WTC11 (cell line): ENCODE measurements at regions not wholly inside any gene's neighbourhood (a gene's known extent, or its start where the extent isn't known, plus 50 kb on each side); places are given as distances from the start of the nearest gene placed in this dataset.

ENCODE experiments used
- ATAC-seq: fragments of 200-7000 bp; cut with Tn5 transposase; 2 replicates; pipeline ENCODE4 v1.10.0; 2021; ENCODE audit warnings: mild to moderate bottlenecking, moderate library complexity
- CTCF ChIA-PET: fragments of 300-600 bp; sonication (Branson Sonifier 250); formaldehyde crosslinking; loops from one replicate; lab custom pipeline; 2021; ENCODE audit warnings: antibody characterized with exemption; lab: Charles Lee
- POLR2A ChIA-PET: fragments of 350-600 bp; sonication (Branson Sonifier 250); formaldehyde crosslinking; loops from one replicate; lab custom pipeline; 2021; ENCODE audit warnings: antibody characterized with exemption; lab: Charles Lee
- DNase-seq: peaks from one replicate; pipeline ENCODE4 v3.0.0; 2021; ENCODE audit warnings: low spot score
- H3K27ac Mint-ChIP-seq: 2 replicates; pipeline ENCODE4 v1.8.0; 2021; ENCODE audit warnings: mixed read lengths
- H3K27me3 Mint-ChIP-seq: 2 replicates; pipeline ENCODE4 v1.8.0; 2021; ENCODE audit warnings: low read depth, mild to moderate bottlenecking, moderate library complexity, mixed read lengths
- H3K36me3 Mint-ChIP-seq: 2 replicates; pipeline ENCODE4 v1.8.0; 2021; ENCODE audit warnings: mixed read lengths
- H3K4me1 Mint-ChIP-seq: 2 replicates; pipeline ENCODE4 v1.8.0; 2022; ENCODE audit warnings: mixed read lengths
- H3K4me3 Mint-ChIP-seq: 2 replicates; pipeline ENCODE4 v1.8.0; 2021; ENCODE audit warnings: mild to moderate bottlenecking, moderate library complexity, mixed read lengths
- H3K9me3 Mint-ChIP-seq: 2 replicates; pipeline ENCODE4 v1.8.0; 2021; ENCODE audit warnings: mixed read lengths
- ELF4 ChIP-seq: sonication (generic); formaldehyde crosslinking; IDR thresholded peaks from 2 replicates; pipeline ENCODE4 v1.8.1; 2022; ENCODE audit warnings: low read depth, mild to moderate bottlenecking, moderate library complexity, missing genetic modification reagents
- FOXJ3 ChIP-seq: sonication (generic); formaldehyde crosslinking; IDR thresholded peaks from 2 replicates; pipeline ENCODE4 v1.9.0; 2021; ENCODE audit warnings: missing genetic modification reagents, mild to moderate bottlenecking, borderline replicate concordance
- GTF2I ChIP-seq: fragments of 250-450 bp; sonication (Bioruptor Pico); conservative IDR thresholded peaks from 2 replicates; pipeline ENCODE4 v1.4.0; 2021; ENCODE audit warnings: mild to moderate bottlenecking
- IRF2 ChIP-seq: sonication (generic); formaldehyde crosslinking; IDR thresholded peaks from 2 replicates; pipeline ENCODE4 v1.8.0; 2022; ENCODE audit warnings: low read depth, missing genetic modification reagents, borderline replicate concordance
- NFE2L1 ChIP-seq: sonication (generic); formaldehyde crosslinking; IDR thresholded peaks from 2 replicates; pipeline ENCODE4 v1.8.1; 2023; ENCODE audit warnings: missing genetic modification reagents
- PRRX2 ChIP-seq: fragments of 250-450 bp; sonication (Bioruptor Pico); IDR thresholded peaks from 2 replicates; pipeline ENCODE4 v1.8.0; 2021; ENCODE audit warnings: mild to moderate bottlenecking
- RELA ChIP-seq: sonication (generic); formaldehyde crosslinking; IDR thresholded peaks from 2 replicates; pipeline ENCODE4 v1.8.1; 2022; ENCODE audit warnings: missing genetic modification reagents, mild to moderate bottlenecking, borderline replicate concordance
- SMAD4 ChIP-seq: sonication (generic); formaldehyde crosslinking; IDR thresholded peaks from 2 replicates; pipeline ENCODE4 v1.8.0; 2022; ENCODE audit warnings: mild to moderate bottlenecking, missing genetic modification reagents
- TCF7 ChIP-seq: sonication (generic); formaldehyde crosslinking; IDR thresholded peaks from 2 replicates; pipeline ENCODE4 v1.8.0; 2022; ENCODE audit warnings: mild to moderate bottlenecking, low read depth, missing genetic modification reagents, moderate library complexity
- ZNF219 ChIP-seq: sonication (generic); formaldehyde crosslinking; IDR thresholded peaks from 2 replicates; pipeline ENCODE4 v1.8.0; 2023; ENCODE audit warnings: missing genetic modification reagents, mild to moderate bottlenecking, borderline replicate concordance
- TF ChIP-seq, protein P1 (sequence below): sonication (generic); formaldehyde crosslinking; IDR thresholded peaks from 2 replicates; pipeline ENCODE4 v1.8.1; 2022; ENCODE audit warnings: mild to moderate bottlenecking, missing genetic modification reagents, moderate library complexity, borderline replicate concordance
- TF ChIP-seq, protein P2 (sequence below): sonication (generic); formaldehyde crosslinking; IDR thresholded peaks from 2 replicates; pipeline ENCODE4 v1.8.0; 2023; ENCODE audit warnings: mild to moderate bottlenecking, missing genetic modification reagents
- TF ChIP-seq, protein P3 (sequence below): sonication (generic); formaldehyde crosslinking; IDR thresholded peaks from 2 replicates; pipeline ENCODE4 v1.8.1; 2023; ENCODE audit warnings: mild to moderate bottlenecking, moderate library complexity, missing genetic modification reagents
- TF ChIP-seq, protein P4 (sequence below): fragments of 250-450 bp; sonication (Bioruptor Pico); IDR thresholded peaks from 2 replicates; pipeline ENCODE4 v1.8.0; 2021; ENCODE audit warnings: mild to moderate bottlenecking
- TF ChIP-seq, protein P5 (sequence below): sonication (generic); formaldehyde crosslinking; IDR thresholded peaks from 2 replicates; pipeline ENCODE4 v1.8.0; 2022; ENCODE audit warnings: mild to moderate bottlenecking, missing genetic modification reagents
- TF ChIP-seq, protein P6 (sequence below): sonication (generic); formaldehyde crosslinking; IDR thresholded peaks from 2 replicates; pipeline ENCODE4 v1.8.1; 2023; ENCODE audit warnings: mild to moderate bottlenecking, missing genetic modification reagents
- TF ChIP-seq, protein P7 (sequence below): sonication (generic); formaldehyde crosslinking; IDR thresholded peaks from 2 replicates; pipeline ENCODE4 v1.8.1; 2023; ENCODE audit warnings: mild to moderate bottlenecking, missing genetic modification reagents, moderate library complexity

DNA sequence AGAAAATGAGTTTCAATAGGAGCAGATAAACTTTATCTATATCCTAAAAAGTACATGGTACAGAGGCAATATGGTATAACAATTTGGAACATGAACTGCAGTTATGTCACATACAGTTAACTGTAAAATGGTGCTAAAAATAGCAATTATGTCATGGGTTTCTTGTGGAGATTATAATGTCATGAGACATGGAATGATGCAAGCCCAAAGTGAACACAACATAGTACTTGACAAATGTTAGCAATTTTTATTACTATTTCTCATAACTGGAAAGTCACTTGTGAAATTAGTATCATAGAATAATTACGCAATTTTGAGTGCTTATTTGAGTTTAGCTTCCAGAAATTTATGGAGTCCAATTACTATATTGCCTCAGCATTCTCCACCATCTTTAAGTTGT, 1263.4 kb downstream of the DSC3 start (continued):
- no peak for TF ChIP-seq IRF2 (CRISPR knock-in tag)
- TF ChIP-seq GTF2I (CRISPR knock-in tag), result no peak
- TF ChIP-seq, protein P1, sequence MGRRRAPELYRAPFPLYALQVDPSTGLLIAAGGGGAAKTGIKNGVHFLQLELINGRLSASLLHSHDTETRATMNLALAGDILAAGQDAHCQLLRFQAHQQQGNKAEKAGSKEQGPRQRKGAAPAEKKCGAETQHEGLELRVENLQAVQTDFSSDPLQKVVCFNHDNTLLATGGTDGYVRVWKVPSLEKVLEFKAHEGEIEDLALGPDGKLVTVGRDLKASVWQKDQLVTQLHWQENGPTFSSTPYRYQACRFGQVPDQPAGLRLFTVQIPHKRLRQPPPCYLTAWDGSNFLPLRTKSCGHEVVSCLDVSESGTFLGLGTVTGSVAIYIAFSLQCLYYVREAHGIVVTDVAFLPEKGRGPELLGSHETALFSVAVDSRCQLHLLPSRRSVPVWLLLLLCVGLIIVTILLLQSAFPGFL (CRISPR knock-in tag), result no peak
- no peak for TF ChIP-seq SMAD4 (CRISPR knock-in tag)
- TF ChIP-seq, protein P2, sequence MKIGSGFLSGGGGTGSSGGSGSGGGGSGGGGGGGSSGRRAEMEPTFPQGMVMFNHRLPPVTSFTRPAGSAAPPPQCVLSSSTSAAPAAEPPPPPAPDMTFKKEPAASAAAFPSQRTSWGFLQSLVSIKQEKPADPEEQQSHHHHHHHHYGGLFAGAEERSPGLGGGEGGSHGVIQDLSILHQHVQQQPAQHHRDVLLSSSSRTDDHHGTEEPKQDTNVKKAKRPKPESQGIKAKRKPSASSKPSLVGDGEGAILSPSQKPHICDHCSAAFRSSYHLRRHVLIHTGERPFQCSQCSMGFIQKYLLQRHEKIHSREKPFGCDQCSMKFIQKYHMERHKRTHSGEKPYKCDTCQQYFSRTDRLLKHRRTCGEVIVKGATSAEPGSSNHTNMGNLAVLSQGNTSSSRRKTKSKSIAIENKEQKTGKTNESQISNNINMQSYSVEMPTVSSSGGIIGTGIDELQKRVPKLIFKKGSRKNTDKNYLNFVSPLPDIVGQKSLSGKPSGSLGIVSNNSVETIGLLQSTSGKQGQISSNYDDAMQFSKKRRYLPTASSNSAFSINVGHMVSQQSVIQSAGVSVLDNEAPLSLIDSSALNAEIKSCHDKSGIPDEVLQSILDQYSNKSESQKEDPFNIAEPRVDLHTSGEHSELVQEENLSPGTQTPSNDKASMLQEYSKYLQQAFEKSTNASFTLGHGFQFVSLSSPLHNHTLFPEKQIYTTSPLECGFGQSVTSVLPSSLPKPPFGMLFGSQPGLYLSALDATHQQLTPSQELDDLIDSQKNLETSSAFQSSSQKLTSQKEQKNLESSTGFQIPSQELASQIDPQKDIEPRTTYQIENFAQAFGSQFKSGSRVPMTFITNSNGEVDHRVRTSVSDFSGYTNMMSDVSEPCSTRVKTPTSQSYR (CRISPR knock-in tag), result no peak
- TF ChIP-seq, protein P3, sequence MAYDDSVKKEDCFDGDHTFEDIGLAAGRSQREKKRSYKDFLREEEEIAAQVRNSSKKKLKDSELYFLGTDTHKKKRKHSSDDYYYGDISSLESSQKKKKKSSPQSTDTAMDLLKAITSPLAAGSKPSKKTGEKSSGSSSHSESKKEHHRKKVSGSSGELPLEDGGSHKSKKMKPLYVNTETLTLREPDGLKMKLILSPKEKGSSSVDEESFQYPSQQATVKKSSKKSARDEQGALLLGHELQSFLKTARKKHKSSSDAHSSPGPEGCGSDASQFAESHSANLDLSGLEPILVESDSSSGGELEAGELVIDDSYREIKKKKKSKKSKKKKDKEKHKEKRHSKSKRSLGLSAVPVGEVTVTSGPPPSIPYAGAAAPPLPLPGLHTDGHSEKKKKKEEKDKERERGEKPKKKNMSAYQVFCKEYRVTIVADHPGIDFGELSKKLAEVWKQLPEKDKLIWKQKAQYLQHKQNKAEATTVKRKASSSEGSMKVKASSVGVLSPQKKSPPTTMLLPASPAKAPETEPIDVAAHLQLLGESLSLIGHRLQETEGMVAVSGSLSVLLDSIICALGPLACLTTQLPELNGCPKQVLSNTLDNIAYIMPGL (CRISPR knock-in tag), result no peak
- no peak for TF ChIP-seq ELF4 (CRISPR knock-in tag)
- TF ChIP-seq, protein P4, sequence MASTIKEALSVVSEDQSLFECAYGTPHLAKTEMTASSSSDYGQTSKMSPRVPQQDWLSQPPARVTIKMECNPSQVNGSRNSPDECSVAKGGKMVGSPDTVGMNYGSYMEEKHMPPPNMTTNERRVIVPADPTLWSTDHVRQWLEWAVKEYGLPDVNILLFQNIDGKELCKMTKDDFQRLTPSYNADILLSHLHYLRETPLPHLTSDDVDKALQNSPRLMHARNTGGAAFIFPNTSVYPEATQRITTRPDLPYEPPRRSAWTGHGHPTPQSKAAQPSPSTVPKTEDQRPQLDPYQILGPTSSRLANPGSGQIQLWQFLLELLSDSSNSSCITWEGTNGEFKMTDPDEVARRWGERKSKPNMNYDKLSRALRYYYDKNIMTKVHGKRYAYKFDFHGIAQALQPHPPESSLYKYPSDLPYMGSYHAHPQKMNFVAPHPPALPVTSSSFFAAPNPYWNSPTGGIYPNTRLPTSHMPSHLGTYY (CRISPR knock-in tag), result no peak
- TF ChIP-seq TCF7 (CRISPR knock-in tag), result no peak
- no peak for TF ChIP-seq NFE2L1 (CRISPR knock-in tag)
- no peak for TF ChIP-seq PRRX2

DNA sequence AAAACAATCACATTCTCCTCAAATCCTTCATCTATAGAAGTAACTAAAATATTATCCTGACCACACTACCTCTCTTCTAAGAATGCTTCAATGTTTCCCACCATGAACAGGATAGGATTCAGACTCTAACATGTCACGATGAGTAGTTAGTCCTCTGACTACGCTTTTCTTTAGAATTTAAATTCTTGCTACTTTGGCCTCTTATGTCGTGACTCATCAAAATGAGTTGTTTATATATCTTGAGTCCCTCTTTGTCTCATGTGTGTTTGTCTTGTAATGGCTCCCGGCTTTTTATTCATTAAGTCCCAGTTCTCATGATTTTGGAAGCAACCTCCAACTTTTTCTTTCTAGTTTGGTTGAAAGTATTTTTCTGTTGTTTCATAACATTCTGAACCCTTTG, 1289.2 kb downstream of the DSC3 start:
- Mint-ChIP-seq H3K27ac (no peak overlapping the region), H3K4me1 (no peaks in the 10 kb centered on the region), H3K9me3 (peaks cover 7% of the 10 kb centered on the region; the same call in 1 of the 2 replicates), H3K36me3 (no peaks in the 10 kb centered on the region), H3K4me3 (no peak overlapping the region)
- CTCF ChIA-PET, result no interaction called here
- POLR2A ChIA-PET, result no interaction called here
- TF ChIP-seq FOXJ3 (CRISPR knock-in tag), result no peak
- TF ChIP-seq, protein P5, sequence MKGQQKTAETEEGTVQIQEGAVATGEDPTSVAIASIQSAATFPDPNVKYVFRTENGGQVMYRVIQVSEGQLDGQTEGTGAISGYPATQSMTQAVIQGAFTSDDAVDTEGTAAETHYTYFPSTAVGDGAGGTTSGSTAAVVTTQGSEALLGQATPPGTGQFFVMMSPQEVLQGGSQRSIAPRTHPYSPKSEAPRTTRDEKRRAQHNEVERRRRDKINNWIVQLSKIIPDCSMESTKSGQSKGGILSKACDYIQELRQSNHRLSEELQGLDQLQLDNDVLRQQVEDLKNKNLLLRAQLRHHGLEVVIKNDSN (CRISPR knock-in tag), result no peak
- TF ChIP-seq RELA (CRISPR knock-in tag), result no peak
- TF ChIP-seq, protein P6, sequence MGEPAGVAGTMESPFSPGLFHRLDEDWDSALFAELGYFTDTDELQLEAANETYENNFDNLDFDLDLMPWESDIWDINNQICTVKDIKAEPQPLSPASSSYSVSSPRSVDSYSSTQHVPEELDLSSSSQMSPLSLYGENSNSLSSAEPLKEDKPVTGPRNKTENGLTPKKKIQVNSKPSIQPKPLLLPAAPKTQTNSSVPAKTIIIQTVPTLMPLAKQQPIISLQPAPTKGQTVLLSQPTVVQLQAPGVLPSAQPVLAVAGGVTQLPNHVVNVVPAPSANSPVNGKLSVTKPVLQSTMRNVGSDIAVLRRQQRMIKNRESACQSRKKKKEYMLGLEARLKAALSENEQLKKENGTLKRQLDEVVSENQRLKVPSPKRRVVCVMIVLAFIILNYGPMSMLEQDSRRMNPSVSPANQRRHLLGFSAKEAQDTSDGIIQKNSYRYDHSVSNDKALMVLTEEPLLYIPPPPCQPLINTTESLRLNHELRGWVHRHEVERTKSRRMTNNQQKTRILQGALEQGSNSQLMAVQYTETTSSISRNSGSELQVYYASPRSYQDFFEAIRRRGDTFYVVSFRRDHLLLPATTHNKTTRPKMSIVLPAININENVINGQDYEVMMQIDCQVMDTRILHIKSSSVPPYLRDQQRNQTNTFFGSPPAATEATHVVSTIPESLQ (CRISPR knock-in tag), result no peak
- no peak for TF ChIP-seq ZNF219
- TF ChIP-seq, protein P7, sequence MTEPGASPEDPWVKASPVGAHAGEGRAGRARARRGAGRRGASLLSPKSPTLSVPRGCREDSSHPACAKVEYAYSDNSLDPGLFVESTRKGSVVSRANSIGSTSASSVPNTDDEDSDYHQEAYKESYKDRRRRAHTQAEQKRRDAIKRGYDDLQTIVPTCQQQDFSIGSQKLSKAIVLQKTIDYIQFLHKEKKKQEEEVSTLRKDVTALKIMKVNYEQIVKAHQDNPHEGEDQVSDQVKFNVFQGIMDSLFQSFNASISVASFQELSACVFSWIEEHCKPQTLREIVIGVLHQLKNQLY (CRISPR knock-in tag), result no peak
- TF ChIP-seq, protein P3 (CRISPR knock-in tag), result no peak
- TF ChIP-seq, all 79 proteins: peak for 0
- ATAC-seq, result no peak
- H3K27me3 Mint-ChIP-seq, result no peaks in the 10 kb centered on the region
- DNase-seq, result no peak
